Inferior parietal cortex (tissue), 1 donor: ENCODE measurements at regions not wholly inside any gene's neighbourhood (a gene's known extent, or its start where the extent isn't known, plus 50 kb on each side); places are given as distances from the start of the nearest gene placed in this dataset.
"Not testable (repeated sequence)": the region's sequence is repeated elsewhere in the genome, so short reads cannot be mapped to it uniquely, and the experiment has no call there.

ENCODE experiments used
- DNase-seq: peaks from one replicate; pipeline ENCODE4 v3.0.0-alpha.2; 2016; ENCODE audit errors: extremely low spot score

DNA sequence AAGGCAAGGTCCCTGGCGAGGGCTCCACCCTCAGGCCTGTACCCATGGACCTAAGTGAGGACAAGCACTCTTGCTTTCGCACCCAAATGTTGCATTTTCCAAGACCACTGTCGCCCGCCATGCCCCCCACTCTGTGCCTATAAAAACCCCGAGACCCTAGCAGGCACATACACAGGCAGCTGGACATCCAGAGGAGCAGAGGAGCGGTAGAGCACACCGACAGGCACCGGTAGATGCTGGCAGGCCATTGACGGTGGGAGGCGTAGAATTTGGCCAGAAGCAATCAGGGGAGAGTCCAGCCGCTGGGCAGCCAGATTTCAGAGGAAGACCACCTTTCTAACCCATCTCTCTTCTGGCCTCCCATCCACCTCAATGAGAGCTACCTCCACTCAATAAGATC lies 715.2 kb upstream of the AADAT start:
- no peak for DNase-seq

DNA sequence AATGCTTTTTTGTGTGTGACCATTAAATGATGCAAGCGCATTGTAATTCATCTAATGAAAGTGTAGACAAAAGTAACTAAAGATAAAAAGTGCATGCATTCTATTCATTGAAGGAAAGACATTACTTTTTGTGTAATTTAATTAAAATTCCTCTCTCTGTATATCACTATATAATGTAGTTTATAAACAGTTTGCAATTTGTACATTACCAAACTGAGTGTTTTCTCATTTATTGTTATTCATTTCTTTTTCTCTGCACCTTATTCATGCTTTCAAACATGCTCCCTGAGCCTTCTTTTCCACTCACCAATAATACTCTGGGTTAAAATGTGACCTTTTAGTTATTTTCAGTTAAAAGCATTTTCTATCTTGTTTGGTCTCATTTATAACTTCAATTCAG lies 713.7 kb upstream of the AADAT start:
- DNase-seq: no peak

DNA sequence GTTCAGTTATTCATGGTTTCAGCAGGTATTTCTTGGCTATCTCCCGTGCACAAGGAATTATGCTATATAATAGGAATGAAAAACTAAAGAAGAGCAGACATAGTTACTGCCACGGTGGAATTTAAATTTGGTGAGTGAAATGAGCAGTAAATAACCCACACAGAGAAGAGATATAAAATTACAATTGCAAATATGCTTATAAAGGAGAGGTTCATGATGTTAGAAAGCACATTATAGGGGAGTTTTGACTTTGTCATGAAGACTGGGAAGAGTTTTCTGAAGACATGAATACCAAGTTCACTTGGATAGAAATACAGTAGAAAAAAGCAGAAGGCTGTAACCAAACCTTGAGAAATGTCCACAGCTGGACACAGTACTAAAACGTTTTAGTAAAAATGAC lies 712.0 kb upstream of the AADAT start:
- DNase-seq: no peak

DNA sequence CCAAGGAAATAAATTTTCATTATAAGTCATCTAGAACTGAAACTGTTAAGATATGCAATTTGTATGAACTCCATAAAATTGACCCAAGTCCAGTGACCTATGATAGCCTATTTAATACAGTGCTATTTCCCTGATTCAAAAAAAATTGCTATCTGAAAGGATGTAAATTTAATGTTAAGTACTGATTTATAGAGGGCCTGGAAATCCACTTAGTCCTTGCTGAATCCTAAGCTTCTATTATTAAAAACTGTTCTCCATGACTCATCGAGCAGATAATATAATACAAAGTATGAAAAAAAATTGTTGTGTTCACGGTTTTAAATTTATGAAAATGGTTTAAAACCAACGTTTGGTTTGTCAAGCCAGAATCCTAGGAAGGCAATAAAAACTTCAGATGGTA lies 704.8 kb upstream of the AADAT start:
- DNase-seq: no peak

DNA sequence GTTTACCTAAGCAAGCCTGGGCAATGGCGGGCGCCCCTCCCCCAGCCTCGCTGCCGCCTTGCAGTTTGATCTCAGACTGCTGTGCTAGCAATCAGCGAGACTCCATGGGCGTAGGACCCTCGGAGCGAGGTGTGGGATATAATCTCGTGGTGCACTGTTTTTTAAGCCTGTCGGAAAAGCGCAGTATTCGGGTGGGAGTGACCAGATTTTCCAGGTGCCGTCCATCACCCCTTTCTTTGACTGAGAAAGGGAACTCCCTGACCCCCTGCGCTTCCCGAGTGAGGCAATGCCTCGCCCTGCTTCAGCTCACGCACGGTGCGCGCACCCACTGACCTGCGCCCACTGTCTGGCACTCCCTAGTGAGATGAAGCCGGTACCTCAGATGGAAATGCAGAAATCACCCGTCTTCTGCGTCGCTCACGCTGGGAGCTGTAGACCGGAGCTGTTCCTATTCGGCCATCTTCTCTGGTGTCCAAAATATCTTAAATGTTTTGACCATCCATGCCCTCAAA lies 698.8 kb upstream of the AADAT start:
- not testable (repeated sequence) for DNase-seq

DNA sequence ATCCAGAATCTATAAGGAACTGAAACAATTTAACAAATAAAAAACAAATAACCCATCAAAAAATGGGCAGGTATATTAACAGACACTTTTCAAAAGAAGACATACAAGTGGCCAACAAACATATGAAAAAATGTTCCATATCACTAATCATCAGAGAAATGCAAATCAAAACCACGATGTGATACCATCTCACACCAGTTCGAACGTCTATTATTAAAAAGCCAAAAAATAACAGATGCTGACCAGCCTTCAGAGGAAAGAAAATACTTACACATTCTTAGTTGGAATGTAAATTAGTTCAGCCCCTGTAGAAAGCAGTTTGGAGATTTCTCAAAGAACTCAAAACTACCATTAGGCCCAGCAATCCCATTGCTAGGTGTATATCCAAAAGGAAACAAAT lies 687.9 kb upstream of the AADAT start:
- no peak for DNase-seq

DNA sequence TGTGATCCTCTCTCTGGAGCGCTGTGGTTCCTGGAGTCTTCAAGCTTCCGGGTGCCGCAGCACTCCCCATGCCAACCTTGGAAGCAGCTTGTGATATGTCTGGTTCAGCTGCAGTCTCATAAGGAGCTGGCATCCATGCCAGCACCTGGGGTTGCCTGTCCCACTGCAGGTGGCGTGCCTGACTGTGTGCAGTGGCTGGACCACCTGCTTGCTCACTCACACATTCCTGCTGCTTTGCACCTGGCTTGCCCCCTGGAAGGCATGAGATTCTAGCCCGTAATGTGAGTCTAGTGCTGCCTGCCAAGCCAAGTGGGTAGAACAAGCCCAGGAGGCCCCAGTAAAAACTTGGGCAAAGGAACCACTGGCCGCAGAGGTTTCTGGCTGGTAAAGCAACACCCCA lies 687.2 kb upstream of the AADAT start:
- no peak for DNase-seq

DNA sequence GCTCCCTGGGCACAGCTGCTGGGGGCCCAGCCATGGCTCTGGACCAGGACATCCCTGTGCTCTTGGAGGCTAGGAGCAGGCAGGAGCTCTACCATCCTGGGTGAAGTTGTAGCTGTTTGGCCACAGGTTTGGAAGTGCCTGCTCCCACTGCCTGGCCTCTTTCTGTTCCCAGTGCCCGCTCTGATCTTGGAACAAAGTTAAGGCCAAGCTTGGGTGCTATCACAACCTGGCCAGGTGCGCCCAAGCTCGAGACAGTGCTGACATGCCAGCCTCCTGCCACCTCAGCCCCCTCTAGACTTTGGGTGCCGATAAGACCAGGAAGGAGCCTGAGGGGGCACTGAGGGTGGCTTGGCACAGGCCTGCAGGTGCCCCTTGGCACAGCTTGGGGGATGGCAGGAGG lies 686.1 kb upstream of the AADAT start:
- DNase-seq: no peak

DNA sequence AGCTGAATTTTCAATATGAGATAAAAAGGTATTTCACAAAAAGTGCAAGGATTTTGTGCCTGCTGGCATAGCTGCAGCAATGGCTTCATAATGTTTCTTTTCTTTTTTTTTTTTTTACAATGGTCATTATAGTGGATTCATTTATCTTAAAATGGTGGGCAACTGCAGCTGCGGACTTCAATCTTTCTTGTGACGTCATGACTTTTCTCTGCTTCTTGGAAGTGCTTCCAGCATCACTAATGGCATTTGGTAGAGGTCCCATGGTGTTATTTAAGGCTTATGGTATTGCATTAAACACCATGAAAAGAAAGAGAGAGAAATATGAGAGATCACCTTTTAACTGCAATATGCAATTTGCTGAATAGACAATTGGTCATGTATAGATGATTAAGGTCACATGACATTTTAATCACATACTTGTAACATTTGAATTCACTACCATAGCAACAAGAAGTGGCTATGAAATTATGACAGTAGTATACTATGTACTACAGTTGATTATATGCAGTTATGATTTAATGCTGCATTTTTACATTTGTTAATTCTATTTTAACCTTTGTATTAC lies 684.0 kb upstream of the AADAT start:
- no peak for DNase-seq

DNA sequence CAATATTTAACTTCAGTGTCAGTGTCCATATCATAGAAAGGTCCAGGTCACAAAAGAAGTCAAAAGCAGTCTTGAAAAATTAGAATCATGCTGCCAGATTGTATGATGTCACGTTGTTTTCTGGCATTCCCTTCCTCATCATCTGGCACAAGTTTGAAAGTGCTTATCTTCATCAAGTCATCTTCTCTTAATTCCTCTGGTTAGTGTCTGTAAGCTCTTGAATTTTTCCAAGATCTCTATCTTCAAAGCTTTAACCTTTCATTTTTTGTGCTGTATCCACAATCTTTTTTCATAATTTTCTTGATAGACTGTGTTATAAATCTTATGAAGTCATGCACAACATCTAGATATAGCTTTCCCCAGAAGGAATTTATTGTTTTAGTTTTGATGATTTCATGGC lies 682.7 kb upstream of the AADAT start:
- DNase-seq: no peak

DNA sequence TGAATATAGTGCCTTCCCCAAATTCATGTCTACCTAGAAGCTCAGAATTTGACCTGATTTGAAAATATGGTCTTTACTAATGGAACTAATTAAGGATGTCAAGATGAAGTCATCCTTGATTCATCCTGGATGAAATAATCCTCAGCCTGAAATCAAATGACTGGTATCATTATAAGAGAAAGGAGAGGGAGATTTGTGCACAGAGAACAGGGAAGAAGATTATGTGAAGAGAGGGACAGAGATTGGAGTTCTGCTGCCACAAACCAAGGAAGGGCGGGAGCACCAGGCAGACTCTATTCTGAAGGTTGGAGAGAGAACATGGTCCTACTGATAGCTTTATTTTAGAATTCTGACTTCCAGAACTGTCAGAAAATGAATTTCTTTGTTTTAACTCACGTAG lies 680.9 kb upstream of the AADAT start:
- no peak for DNase-seq

DNA sequence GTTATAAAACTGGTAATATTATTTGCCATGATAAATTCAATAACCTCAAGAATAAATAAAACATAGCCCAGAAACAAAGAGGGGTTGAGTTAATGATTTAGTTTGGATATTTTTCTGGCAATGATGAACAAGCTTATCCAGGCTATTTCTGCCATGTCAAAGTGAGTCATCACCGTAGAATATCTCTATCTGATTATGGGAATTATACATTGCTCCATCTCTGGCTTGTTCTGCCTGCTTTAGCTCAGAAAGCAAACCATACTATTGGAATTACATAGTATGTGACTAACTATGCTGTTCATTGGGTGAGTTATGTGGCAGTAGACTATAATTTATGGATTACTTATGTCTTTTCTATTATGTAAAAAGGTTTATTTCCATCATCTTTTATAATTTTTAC lies 680.1 kb upstream of the AADAT start:
- DNase-seq: no peak

DNA sequence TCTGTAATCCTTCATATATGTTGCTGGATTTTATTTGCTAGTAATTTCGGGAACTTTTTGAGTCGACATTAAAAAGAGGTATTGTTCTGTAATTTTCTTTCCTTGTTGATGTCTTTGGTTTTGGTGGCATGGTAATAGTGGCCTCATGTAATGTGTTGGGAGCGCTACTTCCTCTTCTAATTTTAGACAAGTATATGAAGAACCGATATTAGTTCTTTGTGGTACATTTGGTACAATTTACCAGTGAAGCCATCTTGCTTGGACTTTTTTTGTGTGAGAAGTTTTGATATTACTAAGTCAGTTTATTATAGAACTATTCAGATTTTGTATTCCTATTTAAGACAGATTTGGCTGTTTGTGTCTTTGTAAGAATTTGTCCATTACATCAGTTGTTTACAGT lies 669.2 kb upstream of the AADAT start:
- DNase-seq: no peak

DNA sequence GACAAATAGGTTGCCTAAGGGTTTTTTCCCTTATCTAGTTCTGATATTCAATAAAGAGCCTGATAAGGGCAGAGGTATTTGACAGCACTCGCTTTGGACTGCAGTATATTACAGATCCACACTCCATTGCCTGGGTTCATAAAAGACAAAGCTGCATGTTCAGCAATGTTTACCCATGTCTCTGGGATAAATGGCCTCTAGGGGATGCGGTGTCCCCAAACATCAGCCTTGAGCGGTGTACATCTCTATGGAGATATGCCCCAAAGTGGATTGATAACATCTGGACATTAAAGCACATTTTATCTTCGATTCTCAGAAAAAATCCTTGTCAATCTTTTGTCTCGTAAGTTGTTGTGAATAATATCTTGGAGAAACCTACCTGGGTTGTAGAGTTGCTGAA lies 660.8 kb upstream of the AADAT start:
- DNase-seq: no peak

DNA sequence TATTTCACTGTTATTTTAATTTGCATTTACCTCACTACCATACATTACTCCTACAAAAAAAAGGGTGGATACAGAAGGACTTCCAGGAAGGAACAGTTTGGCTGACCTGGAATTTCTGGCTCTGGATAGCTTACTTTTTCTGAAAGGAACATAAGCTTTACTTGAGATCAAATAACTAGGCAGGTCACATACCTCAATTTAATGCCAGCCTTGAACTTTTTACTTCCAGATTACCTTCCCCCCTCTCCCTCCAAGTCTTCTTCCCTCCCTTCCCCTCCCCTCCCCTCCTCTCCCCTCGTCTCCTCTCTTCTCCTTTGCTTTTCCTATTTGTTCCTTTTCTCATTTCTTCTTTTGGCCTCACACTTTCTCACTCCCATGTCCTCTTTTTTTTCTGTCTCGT lies 659.2 kb upstream of the AADAT start:
- no peak for DNase-seq

DNA sequence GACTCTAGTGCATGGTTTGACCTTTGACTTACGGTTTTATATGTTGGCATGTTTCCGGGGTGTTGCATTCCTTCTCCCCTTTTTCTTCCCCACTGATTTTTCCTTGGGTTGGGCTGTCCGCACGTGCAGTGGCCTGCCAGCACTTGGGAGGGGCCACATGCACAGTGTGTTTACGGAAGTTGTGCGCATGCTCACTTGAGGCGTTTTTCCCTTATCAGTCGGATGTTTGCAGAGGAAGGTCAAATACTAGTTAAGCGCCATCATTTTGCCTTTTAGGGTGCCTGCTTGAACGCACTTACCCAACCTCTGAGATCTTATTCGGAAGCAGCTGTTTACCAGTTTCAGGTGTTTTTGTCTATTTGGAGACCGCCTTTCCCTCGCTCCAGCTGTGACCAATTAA lies 653.9 kb upstream of the AADAT start:
- no peak for DNase-seq

DNA sequence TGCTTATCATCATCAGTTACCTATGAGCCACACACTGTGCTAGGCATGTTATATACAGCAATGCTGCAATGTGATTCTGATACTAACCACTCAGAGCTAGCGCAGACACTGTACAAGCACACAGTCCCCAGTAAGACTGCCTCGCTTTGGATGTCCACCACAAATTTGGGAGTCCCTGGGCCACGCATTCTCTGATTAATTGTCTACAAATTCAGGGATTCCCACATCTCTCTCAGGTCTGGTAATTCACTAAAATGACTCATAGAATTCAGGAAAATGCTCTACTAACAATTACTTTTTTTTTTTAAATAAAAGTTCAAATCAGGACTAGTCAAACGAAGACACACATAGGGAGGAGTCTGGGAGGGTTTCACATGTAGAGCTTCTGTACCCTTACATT lies 652.1 kb upstream of the AADAT start:
- no peak for DNase-seq

DNA sequence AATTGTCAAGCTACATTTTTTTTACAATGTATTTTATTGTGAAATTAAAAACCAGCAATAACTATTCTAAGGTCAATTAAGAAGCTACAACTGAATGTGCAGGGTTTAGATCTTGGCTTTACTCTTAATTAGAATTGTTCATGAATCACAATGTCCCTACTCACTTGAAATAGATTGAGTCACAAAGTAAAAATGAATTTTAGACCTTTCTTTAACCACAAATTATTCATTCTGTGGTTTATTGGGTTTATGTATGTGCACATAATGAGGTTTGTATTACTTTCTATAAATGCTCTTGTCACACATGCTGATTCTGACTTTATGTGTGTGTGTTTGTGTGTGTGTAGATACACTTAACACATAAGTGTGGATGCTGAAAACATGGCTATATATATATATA lies 647.0 kb upstream of the AADAT start:
- DNase-seq: no peak

DNA sequence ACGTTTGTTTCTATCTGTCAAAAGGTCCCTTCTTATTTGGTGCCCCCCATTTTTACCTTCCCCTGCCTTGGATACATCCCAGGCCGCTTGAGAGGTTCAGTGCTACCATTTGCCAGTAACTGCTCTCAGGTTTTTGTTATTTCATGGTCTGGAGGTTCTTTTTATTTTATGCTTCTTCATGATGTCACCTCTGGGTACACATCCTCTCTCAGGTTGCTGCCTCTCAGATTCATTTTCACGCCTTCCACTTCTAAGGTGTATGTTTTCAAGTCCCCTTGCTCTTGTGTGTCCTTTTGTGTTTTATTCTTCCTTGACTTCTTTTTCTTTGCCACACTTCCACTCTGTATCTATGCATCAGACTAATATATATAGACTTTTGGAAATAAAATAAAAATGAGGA lies 640.1 kb upstream of the AADAT start:
- DNase-seq: no peak

DNA sequence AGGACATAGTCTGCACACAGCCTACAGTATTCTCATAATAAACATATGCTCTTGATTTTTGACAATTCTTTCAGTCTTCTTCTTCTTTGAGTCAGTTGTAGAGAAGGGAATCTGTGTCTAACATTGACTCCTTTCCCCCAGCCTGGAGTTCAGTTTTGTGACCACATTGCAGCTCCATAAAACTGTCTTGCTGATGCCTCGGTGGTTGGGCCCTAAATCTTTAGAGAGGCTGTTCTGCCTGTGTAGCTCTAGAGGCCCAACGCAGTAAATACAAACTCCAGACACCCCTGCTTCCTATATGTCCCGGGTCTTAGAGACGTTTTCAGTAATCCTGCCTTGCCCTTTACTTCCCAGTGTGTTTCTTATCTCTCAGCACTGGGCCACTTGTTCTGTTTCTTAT lies 639.5 kb upstream of the AADAT start:
- no peak for DNase-seq

DNA sequence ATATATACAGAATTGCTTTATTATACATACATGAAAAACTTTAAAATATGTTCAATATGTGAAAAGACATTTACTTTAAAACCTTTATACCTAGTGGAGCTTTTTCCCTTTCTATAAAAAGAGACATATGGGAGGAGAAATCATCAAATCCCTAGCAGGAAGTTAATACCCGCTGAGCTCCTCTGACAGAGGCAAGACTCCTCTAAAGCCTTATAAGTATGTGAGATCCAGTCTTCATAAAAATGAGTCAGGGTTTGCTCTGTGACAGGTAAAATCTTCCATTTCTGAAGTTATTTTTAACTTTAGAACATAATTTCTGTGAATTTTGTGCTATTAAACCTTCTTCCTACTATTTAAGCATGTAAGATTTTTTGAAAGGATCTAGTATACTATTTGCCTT lies 634.4 kb upstream of the AADAT start:
- no peak for DNase-seq

DNA sequence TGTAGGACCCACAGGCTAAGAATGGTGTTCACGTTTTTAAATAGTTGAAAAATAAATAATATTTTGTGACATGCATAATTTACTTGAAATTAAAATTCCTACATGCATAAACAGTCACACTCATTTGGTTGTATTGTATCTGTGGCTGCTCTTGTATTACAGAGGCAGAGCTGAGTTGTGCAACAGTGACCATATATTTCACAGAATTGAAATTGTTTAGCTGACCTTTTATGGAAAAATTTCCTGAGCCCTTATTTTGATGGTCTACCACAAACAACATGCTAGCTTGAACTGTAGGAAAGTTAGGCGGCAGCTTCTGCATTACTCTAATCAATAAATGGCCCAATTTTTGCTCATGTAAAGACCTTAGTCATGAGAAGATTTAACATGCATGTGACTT lies 633.4 kb upstream of the AADAT start:
- no peak for DNase-seq

DNA sequence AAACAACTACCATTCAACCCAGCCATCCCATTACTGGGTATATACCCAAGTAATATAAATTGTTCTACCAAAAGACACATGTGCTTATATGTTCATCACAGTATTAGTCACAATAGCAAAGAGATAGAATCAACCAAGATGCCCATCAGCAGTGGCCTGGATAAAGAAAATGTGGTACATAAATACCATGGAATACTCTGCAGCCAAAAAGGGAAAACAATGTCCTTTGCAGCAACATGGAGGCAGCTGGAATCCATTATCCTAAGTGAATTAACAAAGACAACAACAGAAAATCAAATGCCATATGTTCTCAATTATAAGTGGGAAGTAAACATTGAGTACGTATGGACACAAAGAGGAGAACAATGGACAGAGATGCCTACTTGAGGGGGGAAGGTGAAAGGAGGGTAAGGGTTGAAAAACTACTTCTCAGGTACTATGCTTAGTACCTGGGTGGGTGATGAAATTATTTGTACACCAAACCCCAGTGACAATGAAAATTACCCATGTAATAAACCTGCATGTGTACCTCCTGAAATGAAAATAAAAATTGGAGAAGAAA lies 632.1 kb upstream of the AADAT start:
- no peak for DNase-seq

DNA sequence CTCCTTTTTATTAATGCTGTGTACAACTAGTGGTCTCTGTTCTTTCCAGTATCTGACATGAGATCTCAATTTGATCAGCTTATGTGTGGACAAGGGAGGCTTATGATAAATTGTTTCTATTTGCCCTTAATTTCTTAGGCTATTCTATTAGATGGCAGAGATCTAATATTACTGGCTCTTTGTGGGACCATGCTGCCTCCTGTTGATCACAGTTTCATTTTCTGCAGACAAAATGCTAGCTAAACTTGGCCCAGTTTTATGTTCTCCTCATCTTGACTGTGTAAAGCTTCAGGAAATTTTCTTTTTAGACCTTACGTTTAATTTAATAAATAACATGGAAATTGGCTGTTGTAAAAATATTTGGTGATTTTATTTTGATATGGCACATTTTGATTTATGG lies 627.1 kb upstream of the AADAT start:
- DNase-seq: no peak
